Gastroesophageal sphincter (tissue), 3 donors: ENCODE measurements at regions not wholly inside any gene's neighbourhood (a gene's known extent, or its start where the extent isn't known, plus 50 kb on each side); places are given as distances from the start of the nearest gene placed in this dataset.

Experiments used
- EP300 ChIP-seq: sonication (generic); formaldehyde crosslinking; IDR thresholded peaks from one replicate; pipeline ENCODE4 v1.6.1; 2017; ENCODE audit warnings: antibody characterized with exemption, mild to moderate bottlenecking
- POLR2A ChIP-seq, 2 donors: fragments of 450-650 bp; IDR thresholded peaks; one replicate each; pipeline ENCODE4 v1.6.1; 2017; ENCODE audit warnings: antibody characterized with exemption in 2 of 2, mild to moderate bottlenecking in 2 of 2, moderate library complexity in 1 of 2
- TF ChIP-seq, protein P1 (sequence below), 4 experiments: fragments of 200-600 bp in 2 of 4; fragments of 450-650 bp in 2 of 4; sonication (generic) in 1 of 4; IDR thresholded peaks; one replicate each; pipeline ENCODE4 v1.5.1; 2017 to 2019; ENCODE audit warnings: antibody characterized with exemption in 4 of 4, mild to moderate bottlenecking in 2 of 4, moderate library complexity in 2 of 4

DNA sequence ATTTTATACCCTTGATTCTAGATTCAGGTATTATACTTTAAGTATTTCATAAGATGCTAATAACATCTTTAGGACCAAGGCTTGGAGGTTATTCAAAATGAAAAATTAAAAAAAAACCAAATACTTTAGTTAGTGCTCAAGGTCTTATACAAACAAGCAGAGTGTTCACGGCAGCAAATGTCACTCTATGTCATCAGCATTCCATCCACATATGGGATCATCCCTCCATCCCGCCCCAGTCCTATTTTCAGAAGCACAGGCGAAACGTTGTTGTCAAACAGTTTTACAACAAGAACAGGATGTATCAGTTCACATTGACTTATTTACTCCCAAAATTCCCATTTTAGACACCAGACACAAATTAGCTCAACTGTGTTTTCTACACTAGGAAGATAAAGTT is 83.7 kb downstream of the DSEL start:
- TF ChIP-seq POLR2A (IDR thresholded peaks at IDR 0.05) (no peak), EP300 (no peak)
- TF ChIP-seq, protein P1, sequence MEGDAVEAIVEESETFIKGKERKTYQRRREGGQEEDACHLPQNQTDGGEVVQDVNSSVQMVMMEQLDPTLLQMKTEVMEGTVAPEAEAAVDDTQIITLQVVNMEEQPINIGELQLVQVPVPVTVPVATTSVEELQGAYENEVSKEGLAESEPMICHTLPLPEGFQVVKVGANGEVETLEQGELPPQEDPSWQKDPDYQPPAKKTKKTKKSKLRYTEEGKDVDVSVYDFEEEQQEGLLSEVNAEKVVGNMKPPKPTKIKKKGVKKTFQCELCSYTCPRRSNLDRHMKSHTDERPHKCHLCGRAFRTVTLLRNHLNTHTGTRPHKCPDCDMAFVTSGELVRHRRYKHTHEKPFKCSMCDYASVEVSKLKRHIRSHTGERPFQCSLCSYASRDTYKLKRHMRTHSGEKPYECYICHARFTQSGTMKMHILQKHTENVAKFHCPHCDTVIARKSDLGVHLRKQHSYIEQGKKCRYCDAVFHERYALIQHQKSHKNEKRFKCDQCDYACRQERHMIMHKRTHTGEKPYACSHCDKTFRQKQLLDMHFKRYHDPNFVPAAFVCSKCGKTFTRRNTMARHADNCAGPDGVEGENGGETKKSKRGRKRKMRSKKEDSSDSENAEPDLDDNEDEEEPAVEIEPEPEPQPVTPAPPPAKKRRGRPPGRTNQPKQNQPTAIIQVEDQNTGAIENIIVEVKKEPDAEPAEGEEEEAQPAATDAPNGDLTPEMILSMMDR (IDR thresholded peaks at IDR 0.05): no peak
